Mesothelial cell of epicardium (in vitro differentiated cells): ENCODE measurements at regions not wholly inside any gene's neighbourhood (a gene's known extent, or its start where the extent isn't known, plus 50 kb on each side); places are given as distances from the start of the nearest gene placed in this dataset.
"Not testable (repeated sequence)": the region's sequence is repeated elsewhere in the genome, so short reads cannot be mapped to it uniquely, and the experiment has no call there.

Source experiments
- DNase-seq, 2 experiments: peaks; one replicate each; pipeline ENCODE4 v3.0.0; 2021; ENCODE audit warnings: low spot score in 2 of 2; ENCODE audit not compliant: unreplicated experiment in 2 of 2
- H3K27ac Mint-ChIP-seq: 2 replicates; pipeline ENCODE4 v1.8.0; 2021; ENCODE audit warnings: mixed read lengths
- H3K27me3 Mint-ChIP-seq: 2 replicates; pipeline ENCODE4 v1.8.0; 2021; ENCODE audit warnings: low read depth, mixed read lengths
- H3K36me3 Mint-ChIP-seq: 2 replicates; pipeline ENCODE4 v1.8.0; 2021; ENCODE audit warnings: mixed read lengths
- H3K4me1 Mint-ChIP-seq: 2 replicates; pipeline ENCODE4 v1.8.0; 2021; ENCODE audit warnings: mixed read lengths
- H3K4me3 Mint-ChIP-seq: 2 replicates; pipeline ENCODE4 v1.8.0; 2021; ENCODE audit warnings: mild to moderate bottlenecking, moderate library complexity, mixed read lengths
- H3K9me3 Mint-ChIP-seq: 2 replicates; pipeline ENCODE4 v1.8.0; 2021; ENCODE audit warnings: mixed read lengths
- CTCF ChIP-seq: fragments of 200-600 bp; sonication (generic); IDR thresholded peaks from one replicate; pipeline ENCODE4 v1.5.0; 2021; ENCODE audit warnings: antibody characterized with exemption; ENCODE audit not compliant: unreplicated experiment

- Mint-ChIP-seq H3K36me3 (no peaks in the 10 kb centered on the region), H3K4me3 (no peak overlapping the region), H3K27ac (no peak overlapping the region), H3K4me1 (no peaks in the 10 kb centered on the region), H3K9me3 (peaks cover 13% of the 10 kb centered on the region), H3K27me3 (peaks cover 6% of the 10 kb centered on the region)
- no peak for DNase-seq
- no peak for TF ChIP-seq CTCF
Measured at GRCh38 chr10:109665321-109665720, 258.0 kb downstream of the XPNPEP1 start.

- H3K4me3 Mint-ChIP-seq: no peak overlapping the region
- no peaks in the 10 kb centered on the region for H3K4me1 Mint-ChIP-seq
- H3K27ac Mint-ChIP-seq: no peak overlapping the region
- H3K27me3 Mint-ChIP-seq: peaks cover 2% of the 10 kb centered on the region
- no peak for DNase-seq
- no peaks in the 10 kb centered on the region for H3K36me3 Mint-ChIP-seq
- TF ChIP-seq CTCF: no peak
- H3K9me3 Mint-ChIP-seq: peaks cover 19% of the 10 kb centered on the region
Measured at GRCh38 chr10:109664554-109664953, 258.8 kb downstream of the XPNPEP1 start.

GRCh38 chr10:109663122-109663521 is 260.2 kb downstream of the XPNPEP1 start:
- DNase-seq: no peak
- H3K27me3 Mint-ChIP-seq: peaks cover 2% of the 10 kb centered on the region
- TF ChIP-seq CTCF: no peak
- H3K27ac Mint-ChIP-seq: no peak overlapping the region
- no peak overlapping the region for H3K4me3 Mint-ChIP-seq
- no peaks in the 10 kb centered on the region for H3K4me1 Mint-ChIP-seq
- peaks cover 19% of the 10 kb centered on the region for H3K9me3 Mint-ChIP-seq
- H3K36me3 Mint-ChIP-seq: no peaks in the 10 kb centered on the region

GRCh38 chr10:109652612-109653011 is 270.7 kb downstream of the XPNPEP1 start:
- H3K27me3 Mint-ChIP-seq, H3K4me1 Mint-ChIP-seq, DNase-seq, H3K4me3 Mint-ChIP-seq, H3K36me3 Mint-ChIP-seq, H3K27ac Mint-ChIP-seq: not testable (repeated sequence)
- H3K9me3 Mint-ChIP-seq: peaks cover 12% of the 10 kb centered on the region

GRCh38 chr10:109650228-109650627 is 273.1 kb downstream of the XPNPEP1 start:
- no peak for DNase-seq
- Mint-ChIP-seq H3K27me3 (no peaks in the 10 kb centered on the region), H3K27ac (no peak overlapping the region), H3K9me3 (peaks cover 7% of the 10 kb centered on the region), H3K4me1 (no peaks in the 10 kb centered on the region), H3K4me3 (no peak overlapping the region), H3K36me3 (no peaks in the 10 kb centered on the region)
- no peak for TF ChIP-seq CTCF

- Mint-ChIP-seq H3K36me3 (no peaks in the 10 kb centered on the region), H3K4me3 (no peak overlapping the region), H3K27me3 (no peaks in the 10 kb centered on the region), H3K27ac (no peak overlapping the region), H3K9me3 (no peaks in the 10 kb centered on the region), H3K4me1 (no peaks in the 10 kb centered on the region)
- no peak for DNase-seq
- no peak for TF ChIP-seq CTCF
Measured at GRCh38 chr10:109647627-109648026, 275.7 kb downstream of the XPNPEP1 start.
